CMK (cell line): ENCODE measurements at regions not wholly inside any gene's neighbourhood (a gene's known extent, or its start where the extent isn't known, plus 50 kb on each side); places are given as distances from the start of the nearest gene placed in this dataset.
"Not testable (repeated sequence)": the region's sequence is repeated elsewhere in the genome, so short reads cannot be mapped to it uniquely, and the experiment has no call there.

Source experiments
- DNase-seq: peaks from one replicate; pipeline ENCODE4 v3.0.0-alpha.2; 2010; ENCODE audit warnings: low read depth

GRCh38 chr5:110304176-110304575 is 422.3 kb downstream of the TMEM232 start:
- DNase-seq: no peak

- no peak for DNase-seq
Observed at GRCh38 chr5:110306650-110307049, 419.8 kb downstream of the TMEM232 start.

- no peak for DNase-seq
Observed at GRCh38 chr5:110309222-110309621, 417.2 kb downstream of the TMEM232 start.

- DNase-seq: not testable (repeated sequence)
Observed at GRCh38 chr5:110316566-110316965, 409.9 kb downstream of the TMEM232 start.

GRCh38 chr5:110321117-110321516 is 405.4 kb downstream of the TMEM232 start:
- DNase-seq: no peak

GRCh38 chr5:110323357-110323756 is 403.1 kb downstream of the TMEM232 start:
- DNase-seq: no peak

- DNase-seq: no peak
Observed at GRCh38 chr5:110323832-110324231, 402.6 kb downstream of the TMEM232 start.

GRCh38 chr5:110324876-110325275 is 401.6 kb downstream of the TMEM232 start:
- no peak for DNase-seq

GRCh38 chr5:110329955-110330525 is 396.4 kb downstream of the TMEM232 start:
- DNase-seq: no peak

GRCh38 chr5:110333384-110333783 is 393.1 kb downstream of the TMEM232 start:
- DNase-seq: no peak

GRCh38 chr5:110335361-110336066 is 391.0 kb downstream of the TMEM232 start:
- DNase-seq: no peak

GRCh38 chr5:110338341-110339083 is 388.0 kb downstream of the TMEM232 start:
- DNase-seq: no peak

- DNase-seq: no peak
Observed at GRCh38 chr5:110339399-110339798, 387.1 kb downstream of the TMEM232 start.

GRCh38 chr5:110341836-110342235 is 384.6 kb downstream of the TMEM232 start:
- no peak for DNase-seq

GRCh38 chr5:110342683-110343082 is 383.8 kb downstream of the TMEM232 start:
- DNase-seq: no peak

- DNase-seq: no peak
Observed at GRCh38 chr5:110343616-110344015, 382.9 kb downstream of the TMEM232 start.

GRCh38 chr5:110345623-110346022 is 380.8 kb downstream of the TMEM232 start:
- DNase-seq: no peak

GRCh38 chr5:110346893-110347358 is 379.5 kb downstream of the TMEM232 start:
- no peak for DNase-seq

- DNase-seq: no peak
Observed at GRCh38 chr5:110347781-110348180, 378.7 kb downstream of the TMEM232 start.

GRCh38 chr5:110351430-110351829 is 375.0 kb downstream of the TMEM232 start:
- DNase-seq: no peak

- DNase-seq: no peak
Observed at GRCh38 chr5:110354311-110354710, 372.2 kb downstream of the TMEM232 start.

- DNase-seq: no peak
Observed at GRCh38 chr5:110354915-110355644, 371.4 kb downstream of the TMEM232 start.
